HCT116 (cell line): ENCODE measurements at regions not wholly inside any gene's neighbourhood (a gene's known extent, or its start where the extent isn't known, plus 50 kb on each side); places are given as distances from the start of the nearest gene placed in this dataset.
"Not testable (repeated sequence)": the region's sequence is repeated elsewhere in the genome, so short reads cannot be mapped to it uniquely, and the experiment has no call there.

Source experiments
- ATAC-seq: fragments of 200-7000 bp; cut with Tn5 transposase; 2 replicates; pipeline ENCODE4 v1.9.1; 2020; ENCODE audit warnings: mild to moderate bottlenecking, moderate library complexity
- BruUV-seq: library from RNA; stranded (reverse); fragments of 400-500 nt; replicated peaks from 2 replicates; lab custom pipeline; 2021; lab: Mats Ljungman, UMichigan
- CTCF ChIA-PET: fragments of 300-600 bp; sonication (Branson Sonifier 250); formaldehyde crosslinking; loops from one replicate; lab custom pipeline; 2021; ENCODE audit warnings: antibody characterized with exemption; lab: Charles Lee
- POLR2A ChIA-PET: fragments of 300-600, 350-600 bp; sonication (Branson Sonifier 250); formaldehyde crosslinking; loops from one replicate; lab custom pipeline; 2021; ENCODE audit warnings: antibody characterized with exemption; lab: Charles Lee
- RAD21 ChIA-PET, 2 experiments: fragments of 300-600 bp; sonication (Branson Sonifier 250); formaldehyde crosslinking; loops; one replicate each; lab custom pipeline; 2023; ENCODE audit warnings: low total read pairs in 2 of 2; ENCODE audit not compliant: uncharacterized antibody in 2 of 2, unreplicated experiment in 2 of 2, low non-redundant PET in 1 of 2; lab: Charles Lee
- DNase-seq: peaks from one replicate; pipeline ENCODE4 v3.0.0-alpha.2; 2010; ENCODE audit warnings: low read depth, low spot score
- H2AFZ ChIP-seq: fragments of 200-600 bp; shearing (Covaris generic), sonication (generic); 2 replicates; pipeline ENCODE4 v1.6.1; 2017; ENCODE audit warnings: low read depth, mixed run types, mixed read lengths, antibody characterized with exemption, low read length; ENCODE audit not compliant: poor library complexity, severe bottlenecking
- H3K27ac ChIP-seq: 2 replicates; pipeline ENCODE4 v1.5.1; 2012; ENCODE audit warnings: low read depth, low read length
- H3K27me3 ChIP-seq: fragments of 200-600 bp; sonication (generic); 2 replicates; pipeline ENCODE4 v1.6.1; 2016; ENCODE audit warnings: mixed run types, low read length, mixed read lengths; ENCODE audit not compliant: insufficient read depth
- H3K36me3 ChIP-seq, 2 experiments: fragments of 200-500 bp in 1 of 2; fragments of 200-600 bp in 1 of 2; sonication (Bioruptor generic) in 1 of 2; sonication (generic) in 1 of 2; 2 replicates each; pipeline versions ENCODE4 v1.5.1 to v1.6.1; 2014 to 2016; ENCODE audit warnings: low read length in 2 of 2, inconsistent platforms in 1 of 2, mixed read lengths in 1 of 2, mixed run types in 1 of 2; ENCODE audit not compliant: insufficient read depth in 2 of 2, control insufficient read depth in 1 of 2
- H3K4me1 ChIP-seq, 2 experiments: fragments of 200-600 bp in 1 of 2; sonication (generic) in 1 of 2; 2 replicates each; pipeline versions ENCODE4 v1.5.1 to v1.6.1; 2012 to 2017; ENCODE audit warnings: low read length in 2 of 2, inconsistent platforms in 1 of 2, mild to moderate bottlenecking in 1 of 2, mixed read lengths in 1 of 2, mixed run types in 1 of 2, moderate library complexity in 1 of 2; ENCODE audit not compliant: insufficient read depth in 2 of 2, control insufficient read depth in 1 of 2
- H3K4me2 ChIP-seq: fragments of 200-600 bp; sonication (generic); 2 replicates; pipeline ENCODE4 v1.6.1; 2017; ENCODE audit warnings: mixed run types, low read length, mixed read lengths
- H3K4me3 ChIP-seq, 2 experiments: fragments of 200-600 bp in 1 of 2; sonication (generic) in 1 of 2; replicated peaks in 1 of 2; 2 replicates each; pipeline ENCODE4 v1.5.1; 2011 to 2016; ENCODE audit warnings: low read length in 2 of 2, control low read depth in 1 of 2, low read depth in 1 of 2, mild to moderate bottlenecking in 1 of 2, mixed read lengths in 1 of 2, mixed run types in 1 of 2
- H3K79me2 ChIP-seq: fragments of 200-600 bp; sonication (generic); 2 replicates; pipeline ENCODE4 v1.6.1; 2017; ENCODE audit warnings: mild to moderate bottlenecking, mixed run types, low read length, moderate library complexity, mixed read lengths; ENCODE audit not compliant: insufficient read depth
- H3K9ac ChIP-seq: fragments of 200-600 bp; sonication (generic); 2 replicates; pipeline ENCODE4 v1.6.1; 2016; ENCODE audit warnings: low read length, mixed read lengths
- H3K9me2 ChIP-seq: fragments of 200-600 bp; sonication (generic), shearing (Covaris generic); 2 replicates; pipeline ENCODE4 v1.6.1; 2017; ENCODE audit warnings: mixed run types, mild to moderate bottlenecking, moderate library complexity; ENCODE audit not compliant: insufficient read depth
- H3K9me3 ChIP-seq, 2 experiments: fragments of 200-500 bp in 1 of 2; fragments of 200-600 bp in 1 of 2; sonication (Bioruptor generic) in 1 of 2; sonication (generic) in 1 of 2; 2 replicates each; pipeline ENCODE4 v1.6.1; 2014 to 2017; ENCODE audit warnings: low read length in 2 of 2, mixed read lengths in 2 of 2, inconsistent platforms in 1 of 2, low read depth in 1 of 2, mild to moderate bottlenecking in 1 of 2, mixed run types in 1 of 2, moderate library complexity in 1 of 2; ENCODE audit not compliant: control insufficient read depth in 1 of 2, insufficient read depth in 1 of 2
- H4K20me1 ChIP-seq: fragments of 200-600 bp; sonication (generic), shearing (Covaris generic); 2 replicates; pipeline ENCODE4 v1.6.1; 2017; ENCODE audit warnings: mixed run types, mild to moderate bottlenecking, moderate library complexity; ENCODE audit not compliant: insufficient read depth
- CBX3 ChIP-seq: IDR thresholded peaks from 2 replicates; pipeline ENCODE4 v1.6.1; 2012; ENCODE audit warnings: low read depth
- ELF1 ChIP-seq: IDR thresholded peaks from 2 replicates; pipeline ENCODE4 v1.6.1; 2012; ENCODE audit warnings: low read depth, borderline replicate concordance
- POLR2A ChIP-seq: IDR thresholded peaks from 2 replicates; pipeline ENCODE4 v1.7.0; 2011; ENCODE audit warnings: borderline replicate concordance; ENCODE audit not compliant: insufficient read depth, insufficient read length; ENCODE audit errors: extremely low read depth
- POLR2AphosphoS5 ChIP-seq: IDR thresholded peaks from 2 replicates; pipeline ENCODE4 v1.6.1; 2011; ENCODE audit warnings: mild to moderate bottlenecking, low read depth, low read length, moderate library complexity
- TCF7L2 ChIP-seq: IDR thresholded peaks from 2 replicates; pipeline ENCODE4 v1.7.0; 2011; ENCODE audit warnings: borderline replicate concordance, inconsistent platforms; ENCODE audit not compliant: insufficient read depth, insufficient read length; ENCODE audit errors: extremely low read depth
- intact Hi-C: fragments of 100-400 bp; cut with micrococcal nuclease; formaldehyde crosslinking; loops from 2 replicates; pipeline ENCODE4 v1.10.0; 2022

DNA sequence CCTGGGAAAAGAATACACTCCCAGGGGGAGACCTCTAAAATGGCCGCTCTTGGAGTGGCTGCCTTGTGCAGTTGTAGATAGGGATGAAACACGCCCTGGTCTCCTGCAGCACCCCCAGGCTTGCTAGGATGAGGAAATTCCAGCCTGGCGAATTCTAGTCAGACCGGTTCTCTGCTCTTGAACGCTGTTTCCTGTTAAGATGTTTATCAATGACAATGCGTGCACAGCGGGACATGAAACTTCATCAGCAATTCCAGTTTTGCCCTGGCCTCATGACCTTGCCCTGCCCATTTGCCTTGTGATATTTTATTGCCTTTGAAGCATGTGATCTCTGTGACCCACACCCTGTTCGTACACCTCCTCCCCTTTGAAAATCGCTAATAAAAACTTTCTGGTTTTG, 225.2 kb upstream of the INTU start:
- CTCF ChIA-PET, H3K9me3 ChIP-seq, H3K4me3 ChIP-seq, ATAC-seq, H3K4me2 ChIP-seq, H3K36me3 ChIP-seq, H3K27ac ChIP-seq, H3K4me1 ChIP-seq, intact Hi-C loops, H2AFZ ChIP-seq, DNase-seq, POLR2A ChIA-PET, H3K9me2 ChIP-seq, H3K79me2 ChIP-seq, BruUV-seq, H3K27me3 ChIP-seq, H3K9ac ChIP-seq, RAD21 ChIA-PET, H4K20me1 ChIP-seq: not testable (repeated sequence)
- peak; percentile 60; the same call in 1 of the 2 replicates for TF ChIP-seq CBX3
- peak; percentile 78 for TF ChIP-seq TCF7L2

DNA sequence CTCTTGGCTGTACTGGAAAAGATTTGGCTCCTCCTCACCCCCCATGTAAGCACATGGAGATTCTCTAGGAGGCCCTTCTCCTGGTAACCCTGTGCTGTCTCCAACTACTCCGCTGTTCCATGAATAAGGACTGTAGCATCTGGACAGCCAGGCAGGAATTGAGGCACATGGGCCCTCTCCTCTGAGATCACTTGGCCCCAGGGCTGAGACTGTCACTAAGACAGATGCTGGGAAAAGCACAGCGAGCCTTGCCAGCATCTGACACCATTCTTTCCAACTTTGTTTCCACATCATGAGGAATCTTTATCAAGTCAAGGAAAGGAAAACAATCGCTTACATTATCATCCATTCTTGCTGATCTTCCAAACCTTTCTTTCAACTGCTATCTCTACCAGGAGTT, 222.6 kb upstream of the INTU start:
- Histone ChIP-seq H3K9me3 (no peaks in the 10 kb centered on the region), H2AFZ (no peak overlapping the region), H3K79me2 (no peaks in the 10 kb centered on the region), H3K4me1 (no peaks in the 10 kb centered on the region; a peak in 1 of 4 replicates), H3K9me2 (no peaks in the 10 kb centered on the region), H3K9ac (no peak overlapping the region), H3K4me3 (no peak overlapping the region), H3K27me3 (no peaks in the 10 kb centered on the region), H3K4me2 (no peak overlapping the region), H4K20me1 (no peaks in the 10 kb centered on the region), H3K27ac (no peak overlapping the region), H3K36me3 (no peaks in the 10 kb centered on the region)
- RAD21 ChIA-PET: no interaction called here
- POLR2A ChIA-PET: no interaction called here
- ATAC-seq (no peak), DNase-seq (no peak)
- CTCF ChIA-PET: no interaction called here
- intact Hi-C loops: no loop called here
- no TSS peak for BruUV-seq
- TF ChIP-seq ELF1 (no peak), POLR2A (no peak), POLR2AphosphoS5 (no peak)
